Keratinocyte (primary cell): ENCODE measurements at regions not wholly inside any gene's neighbourhood (a gene's known extent, or its start where the extent isn't known, plus 50 kb on each side); places are given as distances from the start of the nearest gene placed in this dataset.

ENCODE experiments used
- DNase-seq: peaks from one replicate; pipeline ENCODE4 v3.0.0-alpha.2; 2011; ENCODE audit warnings: low read depth, missing footprints, low spot score
- FAIRE-seq: peaks from 2 replicates; lab custom pipeline; 2011; peaks lifted over from hg19 to GRCh38; lab: Jason Lieb, UNC
- H2AFZ ChIP-seq: 2 replicates; pipeline ENCODE4 v1.6.0; 2012; ENCODE audit warnings: low read length, control low read depth, inconsistent platforms; ENCODE audit not compliant: control insufficient read depth
- H3K27ac ChIP-seq: 2 replicates; pipeline ENCODE4 v1.5.1; 2011; ENCODE audit warnings: low read length; ENCODE audit not compliant: control insufficient read depth, insufficient read depth
- H3K27me3 ChIP-seq: 3 replicates; pipeline ENCODE4 v1.6.0; 2011; ENCODE audit warnings: low read length; ENCODE audit not compliant: control insufficient read depth, insufficient read depth; ENCODE audit errors: extremely low read depth
- H3K36me3 ChIP-seq, 2 experiments: 2 replicates in 1 of 2; 3 replicates in 1 of 2; pipeline ENCODE4 v1.5.1; 2011; ENCODE audit warnings: low read length in 2 of 2, mild to moderate bottlenecking in 1 of 2; ENCODE audit not compliant: control insufficient read depth in 2 of 2, insufficient read depth in 2 of 2; ENCODE audit errors: extremely low read depth in 1 of 2
- H3K4me1 ChIP-seq: 3 replicates; pipeline ENCODE4 v1.5.1; 2011; ENCODE audit warnings: low read length; ENCODE audit not compliant: control insufficient read depth, insufficient read depth; ENCODE audit errors: extremely low read depth
- H3K4me2 ChIP-seq: 3 replicates; pipeline ENCODE4 v1.6.0; 2011; ENCODE audit warnings: low read depth, low read length; ENCODE audit not compliant: control insufficient read depth, insufficient read depth; ENCODE audit errors: extremely low read depth
- H3K4me3 ChIP-seq, 3 experiments: fragments of 200-600 bp in 1 of 3; sonication (generic) in 1 of 3; 2 replicates in 2 of 3; 3 replicates in 1 of 3; pipeline ENCODE4 v1.5.1; 2011 to 2016; ENCODE audit warnings: low read length in 3 of 3, mild to moderate bottlenecking in 3 of 3, control low read depth in 2 of 3, inconsistent platforms in 1 of 3, low read depth in 1 of 3, mixed read lengths in 1 of 3, mixed run types in 1 of 3, moderate library complexity in 1 of 3; ENCODE audit not compliant: control insufficient read depth in 2 of 3, insufficient read depth in 2 of 3; ENCODE audit errors: extremely low read depth in 1 of 3
- H3K79me2 ChIP-seq: 2 replicates; pipeline ENCODE4 v1.6.0; 2012; ENCODE audit warnings: low read length; ENCODE audit not compliant: control insufficient read depth, insufficient read depth
- H3K9ac ChIP-seq: 3 replicates; pipeline ENCODE4 v1.6.0; 2011; ENCODE audit warnings: low read length; ENCODE audit not compliant: control insufficient read depth, insufficient read depth; ENCODE audit errors: extremely low read depth
- H3K9me1 ChIP-seq: 3 replicates; pipeline ENCODE4 v1.6.0; 2011; ENCODE audit warnings: low read length; ENCODE audit not compliant: control insufficient read depth, insufficient read depth; ENCODE audit errors: extremely low read depth
- H3K9me3 ChIP-seq: 2 replicates; pipeline ENCODE4 v1.5.1; 2012; ENCODE audit warnings: low read depth, low read length; ENCODE audit not compliant: control insufficient read depth
- H4K20me1 ChIP-seq: 3 replicates; pipeline ENCODE4 v1.6.0; 2011; ENCODE audit warnings: low read length; ENCODE audit not compliant: control insufficient read depth, insufficient read depth; ENCODE audit errors: extremely low read depth
- EZH2 ChIP-seq: IDR thresholded peaks from one replicate; pipeline ENCODE4 v1.6.1; 2012; ENCODE audit warnings: inconsistent platforms, mild to moderate bottlenecking, low read length, moderate library complexity
- dilution Hi-C: fragments of 300-500 bp; cut with MboI; formaldehyde crosslinking; loops from one replicate; pipeline ENCODE4 v1.7.0; 2020; ENCODE audit warnings: low sequenced_read_pairs; ENCODE audit not compliant: extremely low pct_ligation_motif_present
- TF ChIP-seq, protein P1 (sequence below), 3 experiments: IDR thresholded peaks in 1 of 3; conservative IDR thresholded peaks in 1 of 3; optimal IDR thresholded peaks in 1 of 3; 2 replicates in 2 of 3; 3 replicates in 1 of 3; pipeline versions ENCODE3 to v1.5.1; 2011; ENCODE audit warnings: low read length in 3 of 3, mild to moderate bottlenecking in 3 of 3, moderate library complexity in 2 of 3, control low read depth in 1 of 3, inconsistent platforms in 1 of 3; ENCODE audit not compliant: insufficient read depth in 2 of 3; ENCODE audit errors: extremely low read depth in 1 of 3

DNA sequence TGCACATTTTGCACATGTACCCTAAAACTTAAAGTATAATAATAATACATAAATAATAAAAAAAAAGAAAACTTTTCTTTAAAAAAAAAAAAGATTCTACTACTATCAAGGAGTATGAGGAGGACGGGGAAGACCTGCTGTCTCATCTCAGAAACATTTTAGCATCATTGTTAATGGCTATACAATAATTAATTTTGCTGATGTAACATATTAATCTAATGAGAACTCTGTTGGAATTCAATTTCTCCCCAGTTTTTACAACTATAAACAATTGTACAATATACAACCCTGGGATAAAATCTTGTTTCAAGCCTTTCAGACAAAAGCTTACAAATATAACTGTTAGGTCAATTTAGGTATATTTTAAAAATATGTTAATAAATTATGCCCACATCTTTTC, 139.0 kb upstream of the GRIN3A start:
- Histone ChIP-seq H3K27ac (no peak overlapping the region), H3K9me1 (no peaks in the 10 kb centered on the region), H3K4me1 (no peaks in the 10 kb centered on the region), H2AFZ (no peak overlapping the region), H4K20me1 (no peaks in the 10 kb centered on the region), H3K27me3 (no peaks in the 10 kb centered on the region), H3K4me2 (no peak overlapping the region), H3K9ac (no peak overlapping the region), H3K4me3 (no peak overlapping the region), H3K36me3 (no peaks in the 10 kb centered on the region), H3K9me3 (no peaks in the 10 kb centered on the region), H3K79me2 (no peaks in the 10 kb centered on the region)
- TF ChIP-seq, protein P1, sequence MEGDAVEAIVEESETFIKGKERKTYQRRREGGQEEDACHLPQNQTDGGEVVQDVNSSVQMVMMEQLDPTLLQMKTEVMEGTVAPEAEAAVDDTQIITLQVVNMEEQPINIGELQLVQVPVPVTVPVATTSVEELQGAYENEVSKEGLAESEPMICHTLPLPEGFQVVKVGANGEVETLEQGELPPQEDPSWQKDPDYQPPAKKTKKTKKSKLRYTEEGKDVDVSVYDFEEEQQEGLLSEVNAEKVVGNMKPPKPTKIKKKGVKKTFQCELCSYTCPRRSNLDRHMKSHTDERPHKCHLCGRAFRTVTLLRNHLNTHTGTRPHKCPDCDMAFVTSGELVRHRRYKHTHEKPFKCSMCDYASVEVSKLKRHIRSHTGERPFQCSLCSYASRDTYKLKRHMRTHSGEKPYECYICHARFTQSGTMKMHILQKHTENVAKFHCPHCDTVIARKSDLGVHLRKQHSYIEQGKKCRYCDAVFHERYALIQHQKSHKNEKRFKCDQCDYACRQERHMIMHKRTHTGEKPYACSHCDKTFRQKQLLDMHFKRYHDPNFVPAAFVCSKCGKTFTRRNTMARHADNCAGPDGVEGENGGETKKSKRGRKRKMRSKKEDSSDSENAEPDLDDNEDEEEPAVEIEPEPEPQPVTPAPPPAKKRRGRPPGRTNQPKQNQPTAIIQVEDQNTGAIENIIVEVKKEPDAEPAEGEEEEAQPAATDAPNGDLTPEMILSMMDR (optimal IDR thresholded peaks at IDR 0.05 in 1 of 3, IDR thresholded peaks at IDR 0.05 in 1 of 3, conservative IDR thresholded peaks at IDR 0.05 in 1 of 3; ENCODE audit: extremely low read depth in 1 of 3, insufficient read depth in 2 of 3, low read length in 3 of 3): no peak
- TF ChIP-seq EZH2: no peak
- no peak for DNase-seq
- dilution Hi-C loops: no loop called here
- FAIRE-seq: no peak

DNA sequence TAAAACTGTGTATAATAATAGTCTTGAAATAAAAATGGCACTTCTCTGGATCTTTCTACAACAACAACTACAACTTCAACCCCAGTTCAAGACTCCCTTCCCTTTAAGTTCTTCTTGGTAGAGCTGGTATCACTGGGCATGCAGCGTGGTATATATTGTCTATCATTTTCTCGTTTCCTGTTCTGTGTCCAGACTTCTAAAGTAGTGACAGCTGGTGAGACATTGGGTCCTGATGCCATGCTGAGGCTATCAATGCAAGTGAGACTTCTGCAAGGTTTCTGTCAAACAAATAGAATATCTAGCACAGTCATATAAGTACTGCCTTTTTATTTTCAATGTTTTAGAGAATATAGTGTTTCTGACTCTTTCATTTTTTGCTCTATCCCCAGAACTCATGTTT, 123.0 kb upstream of the GRIN3A start:
- no peaks in the 10 kb centered on the region for H3K9me1 ChIP-seq
- no peak for FAIRE-seq
- H3K9me3 ChIP-seq: no peaks in the 10 kb centered on the region
- dilution Hi-C loops: no loop called here
- H3K4me3 ChIP-seq: no peak overlapping the region
- H2AFZ ChIP-seq: no peak overlapping the region
- no peaks in the 10 kb centered on the region for H3K4me1 ChIP-seq
- no peak for DNase-seq
- no peaks in the 10 kb centered on the region for H3K36me3 ChIP-seq
- H4K20me1 ChIP-seq: no peaks in the 10 kb centered on the region
- no peak overlapping the region for H3K27ac ChIP-seq
- TF ChIP-seq, protein P1 (optimal IDR thresholded peaks at IDR 0.05 in 1 of 3, IDR thresholded peaks at IDR 0.05 in 1 of 3, conservative IDR thresholded peaks at IDR 0.05 in 1 of 3; ENCODE audit: extremely low read depth in 1 of 3, insufficient read depth in 2 of 3, low read length in 3 of 3): no peak
- no peak for TF ChIP-seq EZH2
- no peaks in the 10 kb centered on the region for H3K27me3 ChIP-seq
- no peaks in the 10 kb centered on the region for H3K79me2 ChIP-seq
- H3K9ac ChIP-seq: no peak overlapping the region
- no peak overlapping the region for H3K4me2 ChIP-seq
